ENCODE measurements at regions not wholly inside any gene's neighbourhood (a gene's known extent, or its start where the extent isn't known, plus 50 kb on each side); places are given as distances from the start of the nearest gene placed in this dataset.

GRCh38 chr11:28627690-28628255 is 519.6 kb downstream of the METTL15 start:
- no peak for TF ChIP-seq CTCF (conservative IDR thresholded peaks at IDR 0.05)
- H3K27ac ChIP-seq = no peak overlapping the region

GRCh38 chr11:28625532-28625931 is 517.3 kb downstream of the METTL15 start:
- TF ChIP-seq CTCF (conservative IDR thresholded peaks at IDR 0.05) = no peak

DNA sequence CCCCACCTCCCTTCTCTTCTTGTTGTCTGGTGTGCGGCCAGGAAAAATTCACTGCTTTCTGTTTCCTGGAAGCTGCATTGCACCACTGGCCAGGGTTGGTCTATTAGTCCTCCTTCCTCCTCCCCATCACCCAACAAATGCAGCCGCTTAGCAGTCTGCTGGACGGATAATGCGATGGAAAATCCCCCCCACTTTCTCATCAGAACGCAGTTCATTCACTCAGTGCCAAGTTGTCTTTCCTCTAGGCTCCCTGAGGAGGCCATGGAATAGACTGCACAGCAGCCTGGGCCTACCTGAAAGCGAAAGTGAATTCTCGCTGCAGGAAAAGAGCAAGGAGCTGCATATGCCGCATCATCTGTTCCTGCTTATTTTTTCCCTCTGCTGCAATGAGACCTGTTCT is 513.6 kb downstream of the METTL15 start:
- H3K27ac ChIP-seq = no peak overlapping the region
- TF ChIP-seq CTCF (conservative IDR thresholded peaks at IDR 0.05) = no peak

More at GRCh38 chr11:28625532-28625931, 517.3 kb downstream of the METTL15 start:
- no peak overlapping the region for H3K27ac ChIP-seq

DNA sequence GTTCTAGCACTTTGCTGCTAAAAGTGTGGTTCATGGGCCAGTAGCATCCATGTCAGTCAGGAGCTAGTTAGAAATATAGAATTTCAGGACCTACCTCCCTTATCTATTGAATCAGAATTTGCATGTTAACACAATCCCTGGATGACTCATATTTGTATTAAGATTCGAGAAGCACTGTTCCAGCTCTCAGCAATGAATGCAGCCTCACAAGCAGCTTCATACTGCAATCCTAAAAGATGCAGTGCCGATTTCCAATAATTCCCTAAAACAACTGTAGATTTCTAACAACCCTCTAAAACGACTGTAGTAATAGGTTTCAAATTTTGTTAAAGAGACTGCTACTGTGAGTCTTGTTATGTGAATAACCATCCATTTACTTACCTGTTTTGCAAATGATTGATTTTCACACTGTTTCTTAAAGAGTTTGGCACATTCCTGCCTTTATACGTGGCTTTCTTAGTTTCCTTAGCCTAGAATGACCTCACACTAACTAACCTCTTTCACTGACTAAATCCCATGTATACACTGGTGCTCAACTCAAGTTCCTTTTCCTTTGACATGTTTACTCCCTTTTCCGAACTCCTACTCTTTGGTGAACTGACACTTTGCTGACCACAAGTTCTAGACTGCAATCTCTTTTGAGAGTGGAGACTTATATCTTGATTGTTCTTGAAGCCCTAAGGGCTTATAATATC is 511.8 kb downstream of the METTL15 start:
- no peak for TF ChIP-seq CTCF (conservative IDR thresholded peaks at IDR 0.05)
- H3K27ac ChIP-seq = no peak overlapping the region

GRCh38 chr11:28618416-28618815 is 510.2 kb downstream of the METTL15 start:
- H3K27ac ChIP-seq = no peak overlapping the region
- TF ChIP-seq CTCF (conservative IDR thresholded peaks at IDR 0.05) = no peak

DNA sequence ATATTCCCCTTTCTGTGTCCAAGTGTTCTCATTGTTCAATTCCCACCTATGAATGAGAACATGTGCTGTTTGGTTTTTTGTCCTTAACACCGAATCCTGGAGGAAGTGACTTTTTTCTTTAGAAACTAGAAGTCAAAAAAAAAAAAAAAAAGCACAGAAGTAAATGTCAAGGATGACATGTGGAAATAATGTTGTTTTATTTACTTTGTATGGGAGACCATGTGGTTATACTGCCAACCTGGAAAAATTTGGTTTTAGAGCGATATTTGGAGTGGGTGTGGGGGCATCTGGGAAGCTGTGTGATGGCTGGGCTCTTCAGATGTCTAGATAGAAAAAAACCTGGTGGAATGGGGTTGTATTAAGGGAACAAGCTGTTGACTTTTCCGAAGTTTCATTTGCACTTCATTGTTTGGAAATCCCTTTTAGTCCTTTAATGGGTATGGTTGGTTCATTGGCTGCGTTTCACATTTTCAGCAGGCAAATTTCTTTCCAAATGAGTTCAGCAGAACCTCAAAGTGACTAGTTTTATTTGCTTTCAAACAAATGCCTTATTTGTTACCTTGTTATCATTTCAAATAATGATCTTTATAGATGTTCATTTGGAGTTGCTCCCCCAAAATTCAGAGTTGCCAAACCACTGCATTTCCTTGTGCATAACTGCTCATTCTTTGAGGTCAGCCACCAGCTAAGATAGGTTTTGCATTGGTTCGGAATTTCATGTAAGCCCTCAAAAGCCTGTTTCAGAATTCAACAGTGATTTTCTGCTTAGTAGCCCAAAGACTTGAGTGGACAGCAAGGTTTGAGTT is 508.2 kb downstream of the METTL15 start:
- H3K27ac ChIP-seq = no peak overlapping the region
- TF ChIP-seq CTCF (conservative IDR thresholded peaks at IDR 0.05) = no peak

GRCh38 chr11:28615542-28615941 is 507.4 kb downstream of the METTL15 start:
- no peak overlapping the region for H3K27ac ChIP-seq
- TF ChIP-seq CTCF (conservative IDR thresholded peaks at IDR 0.05) = no peak
